ENCODE measurements at regions not wholly inside any gene's neighbourhood (a gene's known extent, or its start where the extent isn't known, plus 50 kb on each side); places are given as distances from the start of the nearest gene placed in this dataset.
A peak's percentile ranks its signal among the peaks of the same experiment; 100 is the strongest.
"Not testable (repeated sequence)": the region's sequence is repeated elsewhere in the genome, so short reads cannot be mapped to it uniquely, and the experiment has no call there.

GRCh38 chr16:79390481-79391051 is 210.0 kb downstream of the MAF start:
- no peak overlapping the region for H3K4me3 Mint-ChIP-seq
- H3K27ac Mint-ChIP-seq = peak overlapping the region in 1 of 3 experiments; percentile 11
- peaks cover 16% of the 10 kb centered on the region for H3K4me1 Mint-ChIP-seq
- H3K27me3 Mint-ChIP-seq (ENCODE audit: low read depth) = peaks cover 8% of the 10 kb centered on the region
- no peak for TF ChIP-seq CTCF (IDR thresholded peaks at IDR 0.05; ENCODE audit: unreplicated experiment in 3 of 3)
- peaks cover 2% of the 10 kb centered on the region for H3K9me3 Mint-ChIP-seq
- no peaks in the 10 kb centered on the region for H3K36me3 Mint-ChIP-seq (ENCODE audit: low read depth)

- no peak overlapping the region for H3K27ac Mint-ChIP-seq
- TF ChIP-seq CTCF (IDR thresholded peaks at IDR 0.05; ENCODE audit: unreplicated experiment in 3 of 3) = no peak
- H3K9me3 Mint-ChIP-seq = peaks cover 2% of the 10 kb centered on the region
- H3K4me1 Mint-ChIP-seq = peaks cover 11% of the 10 kb centered on the region
- peaks cover 10% of the 10 kb centered on the region for H3K27me3 Mint-ChIP-seq (ENCODE audit: low read depth)
- no peak overlapping the region for H3K4me3 Mint-ChIP-seq
- H3K36me3 Mint-ChIP-seq (ENCODE audit: low read depth) = no peaks in the 10 kb centered on the region
These were observed 212.1 kb downstream of the MAF start for GRCh38 chr16:79388396-79388795.

- H3K27ac Mint-ChIP-seq = no peak overlapping the region
- H3K36me3 Mint-ChIP-seq (ENCODE audit: low read depth) = no peaks in the 10 kb centered on the region
- H3K4me1 Mint-ChIP-seq = peaks cover 4% of the 10 kb centered on the region
- peaks cover 3% of the 10 kb centered on the region for H3K27me3 Mint-ChIP-seq (ENCODE audit: low read depth)
- peaks cover 2% of the 10 kb centered on the region for H3K9me3 Mint-ChIP-seq
- TF ChIP-seq CTCF (IDR thresholded peaks at IDR 0.05; ENCODE audit: unreplicated experiment in 3 of 3) = no peak
- no peak overlapping the region for H3K4me3 Mint-ChIP-seq
These were observed 214.2 kb downstream of the MAF start for GRCh38 chr16:79386299-79386698.

- Mint-ChIP-seq H3K9me3 (peaks cover 9% of the 10 kb centered on the region), H3K4me1 (no peaks in the 10 kb centered on the region), H3K27me3 (ENCODE audit: low read depth) (peaks cover 8% of the 10 kb centered on the region), H3K4me3 (no peak overlapping the region), H3K36me3 (ENCODE audit: low read depth) (no peaks in the 10 kb centered on the region), H3K27ac (no peak overlapping the region)
- TF ChIP-seq CTCF (IDR thresholded peaks at IDR 0.05; ENCODE audit: unreplicated experiment in 3 of 3) = no peak
These were observed 218.9 kb downstream of the MAF start for GRCh38 chr16:79381603-79382042.

GRCh38 chr16:79380995-79381602 is 219.4 kb downstream of the MAF start:
- Mint-ChIP-seq H3K4me3 (no peak overlapping the region), H3K9me3 (peaks cover 6% of the 10 kb centered on the region), H3K4me1 (no peaks in the 10 kb centered on the region), H3K27me3 (ENCODE audit: low read depth) (peaks cover 8% of the 10 kb centered on the region), H3K27ac (peak overlapping the region in 1 of 3 experiments; percentile 22), H3K36me3 (ENCODE audit: low read depth) (no peaks in the 10 kb centered on the region)
- TF ChIP-seq CTCF (IDR thresholded peaks at IDR 0.05; ENCODE audit: unreplicated experiment in 3 of 3) = no peak

- no peaks in the 10 kb centered on the region for H3K4me1 Mint-ChIP-seq
- H3K36me3 Mint-ChIP-seq (ENCODE audit: low read depth) = no peaks in the 10 kb centered on the region
- H3K9me3 Mint-ChIP-seq = peaks cover 12% of the 10 kb centered on the region
- no peak for TF ChIP-seq CTCF (IDR thresholded peaks at IDR 0.05; ENCODE audit: unreplicated experiment in 3 of 3)
- no peak overlapping the region for H3K4me3 Mint-ChIP-seq
- H3K27ac Mint-ChIP-seq = no peak overlapping the region
- H3K27me3 Mint-ChIP-seq (ENCODE audit: low read depth) = peaks cover 15% of the 10 kb centered on the region
These were observed 221.4 kb downstream of the MAF start for GRCh38 chr16:79379095-79379494.

- not testable (repeated sequence) for H3K4me3 Mint-ChIP-seq; H3K36me3 Mint-ChIP-seq (ENCODE audit: low read depth); H3K27ac Mint-ChIP-seq; H3K4me1 Mint-ChIP-seq
- H3K9me3 Mint-ChIP-seq = peaks cover 12% of the 10 kb centered on the region
- H3K27me3 Mint-ChIP-seq (ENCODE audit: low read depth) = peaks cover 12% of the 10 kb centered on the region
These were observed 223.5 kb downstream of the MAF start for GRCh38 chr16:79377082-79377481.
